Nephron (organoid): ENCODE measurements at regions not wholly inside any gene's neighbourhood (a gene's known extent, or its start where the extent isn't known, plus 50 kb on each side); places are given as distances from the start of the nearest gene placed in this dataset.

ENCODE experiments used
- H3K27ac Mint-ChIP-seq, 3 experiments: 2 replicates each; pipeline ENCODE4 v1.8.0; 2020; ENCODE audit warnings: mixed read lengths in 3 of 3, mild to moderate bottlenecking in 2 of 3, moderate library complexity in 1 of 3
- H3K27me3 Mint-ChIP-seq: 2 replicates; pipeline ENCODE4 v1.8.0; 2021; ENCODE audit warnings: low read depth, mild to moderate bottlenecking, moderate library complexity, mixed read lengths
- H3K36me3 Mint-ChIP-seq: 2 replicates; pipeline ENCODE4 v1.8.0; 2020; ENCODE audit warnings: low read depth, mixed read lengths
- H3K4me1 Mint-ChIP-seq: 2 replicates; pipeline ENCODE4 v1.8.0; 2020; ENCODE audit warnings: mixed read lengths
- H3K4me3 Mint-ChIP-seq, 3 experiments: 2 replicates each; pipeline ENCODE4 v1.8.0; 2020; ENCODE audit warnings: mild to moderate bottlenecking in 3 of 3, mixed read lengths in 3 of 3, moderate library complexity in 2 of 3
- H3K9me3 Mint-ChIP-seq: 2 replicates; pipeline ENCODE4 v1.8.0; 2020; ENCODE audit warnings: mixed read lengths
- CTCF ChIP-seq, 3 experiments: fragments of 200-600 bp; sonication (generic); IDR thresholded peaks; one replicate each; pipeline ENCODE4 v1.5.0; 2021; ENCODE audit warnings: antibody characterized with exemption in 3 of 3; ENCODE audit not compliant: unreplicated experiment in 3 of 3

- H3K9me3 Mint-ChIP-seq, result peaks cover 4% of the 10 kb centered on the region
- H3K4me1 Mint-ChIP-seq, result no peaks in the 10 kb centered on the region
- no peak overlapping the region for H3K4me3 Mint-ChIP-seq
These were observed 83.5 kb downstream of the TLR4 start for GRCh38 chr9:117787746-117788145.

GRCh38 chr9:117795271-117795670, 91.1 kb downstream of the TLR4 start:
- Mint-ChIP-seq H3K4me3 (no peak overlapping the region), H3K27me3 (no peaks in the 10 kb centered on the region), H3K27ac (no peak overlapping the region), H3K9me3 (no peaks in the 10 kb centered on the region), H3K4me1 (no peaks in the 10 kb centered on the region), H3K36me3 (no peaks in the 10 kb centered on the region)
- no peak for TF ChIP-seq CTCF (IDR thresholded peaks at IDR 0.05; ENCODE audit: unreplicated experiment in 3 of 3)

More at GRCh38 chr9:117787746-117788145, 83.5 kb downstream of the TLR4 start:
- Mint-ChIP-seq H3K27ac (no peak overlapping the region), H3K36me3 (no peaks in the 10 kb centered on the region), H3K27me3 (no peaks in the 10 kb centered on the region)
- no peak for TF ChIP-seq CTCF (IDR thresholded peaks at IDR 0.05; ENCODE audit: unreplicated experiment in 3 of 3)

- H3K4me3 Mint-ChIP-seq, result no peak overlapping the region
- H3K27ac Mint-ChIP-seq, result no peak overlapping the region
- no peaks in the 10 kb centered on the region for H3K36me3 Mint-ChIP-seq
- no peaks in the 10 kb centered on the region for H3K9me3 Mint-ChIP-seq
- TF ChIP-seq CTCF (IDR thresholded peaks at IDR 0.05; ENCODE audit: unreplicated experiment in 3 of 3), result no peak
- H3K27me3 Mint-ChIP-seq, result no peaks in the 10 kb centered on the region
- no peaks in the 10 kb centered on the region for H3K4me1 Mint-ChIP-seq
These were observed 92.5 kb downstream of the TLR4 start for GRCh38 chr9:117796681-117797080.

GRCh38 chr9:117800389-117800788, 96.2 kb downstream of the TLR4 start:
- Mint-ChIP-seq H3K4me1 (no peaks in the 10 kb centered on the region), H3K9me3 (no peaks in the 10 kb centered on the region), H3K36me3 (no peaks in the 10 kb centered on the region), H3K4me3 (no peak overlapping the region), H3K27ac (no peak overlapping the region), H3K27me3 (no peaks in the 10 kb centered on the region)
- TF ChIP-seq CTCF (IDR thresholded peaks at IDR 0.05; ENCODE audit: unreplicated experiment in 3 of 3), result no peak

- no peaks in the 10 kb centered on the region for H3K36me3 Mint-ChIP-seq
- H3K27me3 Mint-ChIP-seq, result peaks cover 4% of the 10 kb centered on the region
- no peaks in the 10 kb centered on the region for H3K4me1 Mint-ChIP-seq
- H3K4me3 Mint-ChIP-seq, result no peak overlapping the region
- no peak for TF ChIP-seq CTCF (IDR thresholded peaks at IDR 0.05; ENCODE audit: unreplicated experiment in 3 of 3)
- no peaks in the 10 kb centered on the region for H3K9me3 Mint-ChIP-seq
- H3K27ac Mint-ChIP-seq, result no peak overlapping the region
These were observed 105.5 kb downstream of the TLR4 start for GRCh38 chr9:117809751-117810150.

GRCh38 chr9:117815315-117815714, 111.1 kb downstream of the TLR4 start:
- Mint-ChIP-seq H3K27ac (no peak overlapping the region), H3K4me3 (no peak overlapping the region), H3K36me3 (no peaks in the 10 kb centered on the region), H3K27me3 (no peaks in the 10 kb centered on the region), H3K4me1 (no peaks in the 10 kb centered on the region), H3K9me3 (no peaks in the 10 kb centered on the region)
- no peak for TF ChIP-seq CTCF (IDR thresholded peaks at IDR 0.05; ENCODE audit: unreplicated experiment in 3 of 3)
